Head of caudate nucleus (tissue), 42 donors: ENCODE measurements at regions not wholly inside any gene's neighbourhood (a gene's known extent, or its start where the extent isn't known, plus 50 kb on each side); places are given as distances from the start of the nearest gene placed in this dataset.
A peak's percentile ranks its signal among the peaks of the same experiment; 100 is the strongest.

ENCODE experiments used
- DNase-seq, 42 donors: peaks; one replicate each; pipeline versions ENCODE4 v3.0.0 to v3.0.0-alpha.2; 2020 to 2021; ENCODE audit warnings: mixed read lengths in 7 of 42
- intact Hi-C: fragments of 100-400 bp; cut with DNase I; formaldehyde crosslinking; loops from one replicate; pipeline ENCODE4 v1.15.0; 2022

- DNase-seq = no peak
- intact Hi-C loops = no loop called here
These were observed 257.2 kb downstream of the FOXO1 start for GRCh38 chr13:40409278-40409677.

GRCh38 chr13:40410315-40410714 is 256.1 kb downstream of the FOXO1 start:
- DNase-seq = no peak
- intact Hi-C loops = no loop called here

GRCh38 chr13:40420160-40420740 is 246.2 kb downstream of the FOXO1 start:
- intact Hi-C loops = no loop called here
- DNase-seq = no peak

GRCh38 chr13:40422588-40423235 is 243.7 kb downstream of the FOXO1 start:
- no peak for DNase-seq
- intact Hi-C loops = no loop called here

- intact Hi-C loops = no loop called here
- DNase-seq = no peak
These were observed 238.1 kb downstream of the FOXO1 start for GRCh38 chr13:40428354-40428753.

- intact Hi-C loops = no loop called here
These were observed 236.5 kb downstream of the FOXO1 start for GRCh38 chr13:40429706-40430545.

GRCh38 chr13:40432018-40432978 is 234.1 kb downstream of the FOXO1 start:
- intact Hi-C loops = no loop called here

More at GRCh38 chr13:40429706-40430545, 236.5 kb downstream of the FOXO1 start:
- DNase-seq = no peak

GRCh38 chr13:40433001-40433400 is 233.4 kb downstream of the FOXO1 start:
- intact Hi-C loops = no loop called here
- no peak for DNase-seq

More at GRCh38 chr13:40432018-40432978, 234.1 kb downstream of the FOXO1 start:
- DNase-seq = no peak

- intact Hi-C loops = no loop called here
- DNase-seq = no peak
These were observed 232.9 kb downstream of the FOXO1 start for GRCh38 chr13:40433577-40433976.

- no peak for DNase-seq
- intact Hi-C loops = no loop called here
These were observed 231.7 kb downstream of the FOXO1 start for GRCh38 chr13:40434516-40435397.

- intact Hi-C loops = no loop called here
- DNase-seq = peak in 1 of 42 donors; percentile 34
These were observed 228.3 kb downstream of the FOXO1 start for GRCh38 chr13:40438022-40438680.

GRCh38 chr13:40438999-40439797 is 227.2 kb downstream of the FOXO1 start:
- DNase-seq = peak in 3 of 42 donors; percentile 8 to 46 (median 40)
- intact Hi-C loops = no loop called here

GRCh38 chr13:40439928-40440327 is 226.5 kb downstream of the FOXO1 start:
- peak in 1 of 42 donors; percentile 32 for DNase-seq

GRCh38 chr13:40440990-40441820 is 225.2 kb downstream of the FOXO1 start:
- intact Hi-C loops = no loop called here

More at GRCh38 chr13:40439928-40440327, 226.5 kb downstream of the FOXO1 start:
- intact Hi-C loops = no loop called here

GRCh38 chr13:40442231-40442630 is 224.2 kb downstream of the FOXO1 start:
- intact Hi-C loops = no loop called here
- DNase-seq = peak in 1 of 42 donors; percentile 33

More at GRCh38 chr13:40440990-40441820, 225.2 kb downstream of the FOXO1 start:
- peak; percentile 18 to 92 (median 76) for DNase-seq

- no peak for DNase-seq
- intact Hi-C loops = no loop called here
These were observed 223.6 kb downstream of the FOXO1 start for GRCh38 chr13:40442826-40443225.
